ENCODE measurements at regions not wholly inside any gene's neighbourhood (a gene's known extent, or its start where the extent isn't known, plus 50 kb on each side); places are given as distances from the start of the nearest gene placed in this dataset.

DNA sequence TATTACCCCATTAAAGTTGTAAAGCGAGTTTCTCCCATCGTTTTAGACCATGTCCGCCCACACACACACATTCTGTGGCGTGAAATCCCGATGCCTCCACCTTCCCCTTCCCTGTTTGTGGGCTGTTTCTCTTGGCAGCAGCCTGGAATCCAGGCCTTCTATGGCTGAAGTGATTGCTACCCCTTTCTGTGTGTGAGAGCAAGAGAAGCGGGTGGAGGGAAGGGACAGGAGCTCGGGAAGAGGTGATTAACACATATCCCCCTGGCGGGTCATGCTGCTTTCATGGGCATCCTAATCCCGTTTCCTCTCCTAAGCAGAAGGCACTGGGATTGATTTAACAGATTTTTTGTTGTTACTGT lies 283.8 kb upstream of the RGMA start:
- no peak for TF ChIP-seq POLR2A (IDR thresholded peaks at IDR 0.05; ENCODE audit: low read depth, low read length)
- TF ChIP-seq TAF1 (IDR thresholded peaks at IDR 0.05; ENCODE audit: borderline replicate concordance, low read depth, low read length) = no peak
